Esophagus squamous epithelium (tissue), 4 donors: ENCODE measurements at regions not wholly inside any gene's neighbourhood (a gene's known extent, or its start where the extent isn't known, plus 50 kb on each side); places are given as distances from the start of the nearest gene placed in this dataset.

Experiments
- CTCF ChIP-seq, 6 experiments: fragments of 450-650 bp in 4 of 6; fragments of 200-600 bp in 2 of 6; sonication (generic) in 2 of 6; IDR thresholded peaks; one replicate each; pipeline ENCODE4 v1.5.1; 2016 to 2019; ENCODE audit warnings: antibody characterized with exemption in 6 of 6, mild to moderate bottlenecking in 4 of 6, moderate library complexity in 4 of 6
- POLR2A ChIP-seq, 4 donors: fragments of 450-650 bp; IDR thresholded peaks; one replicate each; pipeline ENCODE4 v1.6.1; 2017; ENCODE audit warnings: antibody characterized with exemption in 4 of 4, mild to moderate bottlenecking in 4 of 4, moderate library complexity in 3 of 4

- TF ChIP-seq POLR2A (IDR thresholded peaks at IDR 0.05) (no peak), CTCF (IDR thresholded peaks at IDR 0.05) (no peak)
Measured at GRCh38 chr11:106424111-106424510, 346.6 kb downstream of the AASDHPPT start.
